Effector memory CD8-positive, alpha-beta T cell (primary cell): ENCODE measurements at regions not wholly inside any gene's neighbourhood (a gene's known extent, or its start where the extent isn't known, plus 50 kb on each side); places are given as distances from the start of the nearest gene placed in this dataset.

Source experiments
- ATAC-seq: fragments of 150-1000 bp; cut with Tn5 transposase; replicated peaks from 2 replicates; pipeline ENCODE4 v1.10.0; 2021; ENCODE audit warnings: mild to moderate bottlenecking, moderate library complexity
- DNase-seq, 3 experiments: peaks; one replicate each; pipeline ENCODE4 v3.0.0; 2021
- H3K27ac Mint-ChIP-seq, 2 donors: one replicate each; pipeline ENCODE4 v1.8.0; 2022; ENCODE audit warnings: mild to moderate bottlenecking in 2 of 2, mixed read lengths in 2 of 2, moderate library complexity in 2 of 2
- H3K27me3 Mint-ChIP-seq, 2 donors: one replicate each; pipeline ENCODE4 v1.8.0; 2022; ENCODE audit warnings: mixed read lengths in 2 of 2
- H3K36me3 Mint-ChIP-seq: one replicate; pipeline ENCODE4 v1.8.0; 2022; ENCODE audit warnings: mild to moderate bottlenecking, moderate library complexity, mixed read lengths; ENCODE audit not compliant: insufficient read depth
- H3K4me1 Mint-ChIP-seq, 2 donors: one replicate each; pipeline ENCODE4 v1.8.0; 2022; ENCODE audit warnings: low read depth in 2 of 2, mixed read lengths in 2 of 2
- H3K4me3 Mint-ChIP-seq, 2 donors: one replicate each; pipeline ENCODE4 v1.8.0; 2022; ENCODE audit warnings: mild to moderate bottlenecking in 2 of 2, mixed read lengths in 2 of 2, moderate library complexity in 2 of 2
- H3K9me3 Mint-ChIP-seq, 2 donors: one replicate each; pipeline ENCODE4 v1.8.0; 2022; ENCODE audit warnings: mixed read lengths in 2 of 2

DNA sequence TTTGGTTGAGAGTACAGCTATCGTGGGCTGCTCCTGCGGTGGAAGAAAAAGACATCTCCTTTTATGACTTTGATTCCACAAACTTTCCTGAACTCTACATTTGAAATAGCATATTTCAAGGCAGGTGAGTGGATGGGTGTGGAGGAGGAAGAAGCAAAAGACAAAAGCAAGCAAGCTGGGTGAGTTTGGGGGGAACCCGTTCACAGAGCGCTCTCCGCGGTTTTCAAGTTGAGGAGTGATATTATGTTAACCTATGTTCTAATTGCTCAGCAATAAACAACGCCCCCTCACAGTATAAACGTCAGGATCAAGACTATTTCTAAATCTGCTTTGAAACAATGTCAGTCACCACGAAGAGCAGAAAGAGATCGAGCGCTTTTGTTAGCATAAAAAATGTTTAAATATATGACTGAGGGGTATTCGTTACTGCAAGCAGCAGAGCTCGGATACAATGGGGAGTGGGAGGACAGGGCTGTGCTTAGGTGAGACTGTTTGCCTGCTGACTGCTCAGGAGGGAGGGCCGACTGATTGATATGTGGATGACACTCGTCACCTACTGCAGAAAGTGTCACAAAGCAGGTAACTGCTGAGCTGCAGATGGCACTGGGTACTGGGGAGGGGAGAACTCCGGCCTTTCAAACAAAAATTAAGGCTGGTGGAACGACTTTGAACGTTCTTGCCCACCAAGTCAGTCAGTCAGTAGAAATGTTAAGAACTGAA is 236.5 kb downstream of the DRD1 start:
- Mint-ChIP-seq H3K27ac (no peak overlapping the region), H3K4me1 (no peaks in the 10 kb centered on the region), H3K27me3 (peaks cover 6 to 36% of the 10 kb centered on the region in 2 donors), H3K9me3 (no peaks in the 10 kb centered on the region), H3K36me3 (no peaks in the 10 kb centered on the region), H3K4me3 (no peak overlapping the region)
- DNase-seq (no peak), ATAC-seq (no peak)

DNA sequence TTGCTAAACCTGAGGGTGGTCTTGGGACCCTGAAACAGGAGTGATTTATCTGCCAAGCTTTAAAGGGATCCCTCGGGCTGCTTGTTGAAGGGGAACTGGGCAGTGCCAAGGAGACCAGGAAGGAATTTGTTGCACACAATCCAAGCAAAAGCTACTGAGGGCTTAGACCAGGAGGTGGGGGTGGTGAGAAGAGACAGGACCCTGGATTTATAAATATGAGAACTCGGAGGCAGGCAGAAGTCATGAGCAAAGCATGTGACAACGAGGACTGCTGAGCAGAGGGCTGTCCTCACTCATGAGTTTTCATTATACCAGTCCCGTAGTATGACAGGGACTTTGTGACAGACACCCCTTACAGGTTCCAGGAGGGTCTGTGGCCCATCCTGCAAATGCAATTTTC is 237.3 kb downstream of the DRD1 start:
- DNase-seq (no peak), ATAC-seq (no peak)
- H3K4me3 Mint-ChIP-seq: no peak overlapping the region
- H3K9me3 Mint-ChIP-seq: no peaks in the 10 kb centered on the region
- no peak overlapping the region for H3K27ac Mint-ChIP-seq
- H3K4me1 Mint-ChIP-seq: no peaks in the 10 kb centered on the region
- no peaks in the 10 kb centered on the region for H3K36me3 Mint-ChIP-seq
- peaks cover 6 to 31% of the 10 kb centered on the region in 2 donors for H3K27me3 Mint-ChIP-seq

DNA sequence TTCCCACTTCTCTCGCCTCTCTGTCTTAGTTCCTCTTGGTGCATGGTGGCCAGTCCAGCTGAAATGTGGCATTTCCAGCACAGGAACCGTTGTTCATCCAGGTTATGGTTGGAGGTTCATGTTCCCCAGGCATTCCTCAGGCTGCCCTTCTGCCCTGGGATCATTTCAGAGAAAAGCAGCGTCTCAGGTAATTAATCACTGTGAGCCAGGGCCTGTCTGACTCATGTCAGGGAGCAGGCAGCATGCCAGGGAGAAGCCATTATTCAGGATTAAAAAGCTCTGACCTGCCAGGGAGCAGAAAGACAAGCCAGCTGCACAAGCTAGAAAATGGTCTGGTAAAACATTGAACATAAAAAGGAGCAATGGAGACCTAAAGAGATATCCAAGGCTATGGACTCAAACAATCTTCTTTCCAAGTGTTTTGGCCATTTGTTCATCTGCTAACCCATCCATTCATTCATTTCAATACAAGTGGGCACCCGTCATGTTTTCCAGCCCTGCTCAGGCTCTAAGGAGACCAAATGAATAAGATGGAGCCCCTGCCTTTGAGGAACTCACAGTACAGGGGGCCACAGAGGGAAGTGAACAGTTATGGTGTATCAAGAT is 241.4 kb downstream of the DRD1 start:
- Mint-ChIP-seq H3K4me1 (no peaks in the 10 kb centered on the region), H3K27ac (no peak overlapping the region), H3K36me3 (no peaks in the 10 kb centered on the region), H3K9me3 (no peaks in the 10 kb centered on the region), H3K27me3 (peaks cover 6 to 18% of the 10 kb centered on the region in 2 donors), H3K4me3 (no peak overlapping the region)
- DNase-seq (no peak), ATAC-seq (no peak)

GRCh38 chr5:175201393-175201792 is 242.6 kb downstream of the DRD1 start:
- Mint-ChIP-seq H3K36me3 (no peaks in the 10 kb centered on the region), H3K4me1 (no peaks in the 10 kb centered on the region), H3K9me3 (no peaks in the 10 kb centered on the region), H3K27ac (no peak overlapping the region), H3K4me3 (no peak overlapping the region), H3K27me3 (peaks cover 6 to 9% of the 10 kb centered on the region in 2 donors)
- DNase-seq (no peak), ATAC-seq (no peak)

DNA sequence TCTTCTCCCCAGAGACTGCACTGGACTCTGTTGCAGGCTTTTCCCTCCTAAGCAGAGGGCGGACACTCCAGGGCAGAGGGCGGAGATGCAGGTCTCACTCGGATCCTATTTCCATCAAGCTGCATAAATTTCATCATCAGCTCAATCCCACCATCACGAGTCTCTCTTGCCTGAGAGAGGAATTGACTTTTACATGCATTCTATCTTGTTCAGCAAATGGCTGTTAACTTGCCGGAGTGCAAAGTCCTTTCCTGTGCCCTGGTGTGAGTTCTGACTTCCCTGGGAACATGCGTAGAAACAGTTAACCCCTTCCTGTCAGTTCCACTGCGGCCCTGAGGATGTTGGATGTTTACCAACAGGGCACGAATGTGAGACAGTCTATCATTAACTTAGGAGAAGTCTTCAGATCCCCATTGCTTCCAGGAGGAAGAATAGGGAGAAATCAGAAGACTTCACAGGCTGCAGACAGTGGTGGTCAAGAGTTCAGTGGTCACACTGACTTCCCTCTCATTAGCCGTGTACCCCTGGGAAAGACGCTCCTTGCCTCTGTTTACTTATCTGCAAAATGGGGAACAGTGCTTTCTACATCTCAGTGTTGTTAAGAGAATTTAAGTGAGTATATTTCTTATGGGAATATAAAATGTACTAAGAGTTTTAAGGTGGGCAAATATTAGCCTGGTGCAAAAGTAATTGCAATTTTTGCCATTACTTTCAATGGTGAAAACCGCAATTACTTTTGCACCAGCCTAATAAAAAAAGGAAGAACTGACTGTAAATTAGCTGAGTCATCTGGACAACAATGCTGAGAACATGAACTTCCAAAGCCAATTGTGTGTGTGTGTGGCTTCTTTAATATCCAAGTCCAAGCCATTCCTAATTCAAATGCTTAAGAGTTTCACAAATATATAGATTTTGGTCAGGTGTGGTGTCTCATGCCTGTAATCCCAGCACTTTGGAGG is 248.0 kb downstream of the DRD1 start:
- H3K27ac Mint-ChIP-seq: no peak overlapping the region
- no peak for DNase-seq
- no peak overlapping the region for H3K4me3 Mint-ChIP-seq

GRCh38 chr5:175181331-175181730 is 262.7 kb downstream of the DRD1 start:
- DNase-seq: no peak
- Mint-ChIP-seq H3K4me3 (no peak overlapping the region), H3K27ac (no peak overlapping the region), H3K9me3 (peaks cover 0 to 4% of the 10 kb centered on the region in 2 donors), H3K36me3 (no peaks in the 10 kb centered on the region), H3K27me3 (peaks cover 7 to 15% of the 10 kb centered on the region in 2 donors), H3K4me1 (no peaks in the 10 kb centered on the region)
- no peak for ATAC-seq

More for the DNA sequence above, 248.0 kb downstream of the DRD1 start:
- Mint-ChIP-seq H3K27me3 (peaks cover 0 to 8% of the 10 kb centered on the region in 2 donors), H3K9me3 (no peaks in the 10 kb centered on the region), H3K4me1 (no peaks in the 10 kb centered on the region), H3K36me3 (peaks cover 3% of the 10 kb centered on the region)
- ATAC-seq: no peak

DNA sequence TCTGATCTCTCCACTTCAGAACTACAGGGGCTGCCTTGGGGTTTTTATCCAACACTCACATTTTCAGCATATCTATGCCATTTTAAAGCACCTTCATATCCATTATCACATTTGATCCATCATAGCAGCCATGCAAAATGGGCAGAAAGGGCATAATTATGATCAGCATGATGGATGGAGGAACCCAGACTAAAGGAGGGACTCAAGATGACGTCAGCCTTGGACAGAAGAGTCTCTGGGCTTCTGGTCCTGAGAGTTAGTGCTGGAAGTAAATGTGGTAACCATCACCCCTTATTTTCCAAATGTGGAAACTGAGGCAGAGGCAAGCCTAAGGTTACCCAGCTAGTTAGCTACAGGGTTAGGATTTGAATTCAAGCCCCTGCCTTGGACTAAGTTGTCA is 273.1 kb downstream of the DRD1 start:
- H3K27me3 Mint-ChIP-seq: peaks cover 0 to 8% of the 10 kb centered on the region in 2 donors
- H3K36me3 Mint-ChIP-seq: no peaks in the 10 kb centered on the region
- no peaks in the 10 kb centered on the region for H3K9me3 Mint-ChIP-seq
- no peak for DNase-seq
- H3K27ac Mint-ChIP-seq: no peak overlapping the region
- H3K4me1 Mint-ChIP-seq: no peaks in the 10 kb centered on the region
- H3K4me3 Mint-ChIP-seq: no peak overlapping the region
- ATAC-seq: no peak

DNA sequence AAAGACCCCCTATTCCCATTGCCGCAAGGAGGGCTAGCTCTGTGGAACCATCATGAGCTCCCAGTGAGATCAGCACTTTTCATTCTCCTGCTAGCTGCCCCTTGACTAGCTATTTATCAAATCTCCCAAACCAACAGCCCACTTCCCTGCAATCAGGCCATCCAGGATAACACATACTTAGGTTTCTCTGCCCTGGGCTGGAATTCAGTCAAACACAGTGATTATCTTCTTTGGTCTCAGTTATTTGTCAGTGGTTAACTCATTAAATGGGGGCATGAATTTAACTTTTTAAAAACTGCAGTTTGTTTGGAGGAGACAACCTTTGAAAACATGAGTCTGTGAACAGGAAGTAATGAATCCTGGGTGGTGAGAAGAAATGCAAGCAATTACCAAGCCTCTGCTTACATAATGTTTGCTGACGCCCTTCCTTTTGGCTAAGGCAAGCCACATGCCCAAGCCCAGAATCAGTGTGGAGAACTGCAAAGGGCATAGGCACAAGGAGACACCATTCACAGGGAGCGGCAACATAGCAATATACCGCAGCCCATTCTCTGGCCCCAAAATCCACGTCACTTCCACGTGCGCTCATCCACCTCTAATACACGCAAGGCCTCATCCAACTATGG is 275.0 kb downstream of the DRD1 start:
- DNase-seq (no peak), ATAC-seq (no peak)
- H3K36me3 Mint-ChIP-seq: no peaks in the 10 kb centered on the region
- H3K4me1 Mint-ChIP-seq: no peaks in the 10 kb centered on the region
- no peak overlapping the region for H3K4me3 Mint-ChIP-seq
- peaks cover 7 to 10% of the 10 kb centered on the region in 2 donors for H3K27me3 Mint-ChIP-seq
- no peak overlapping the region for H3K27ac Mint-ChIP-seq
- H3K9me3 Mint-ChIP-seq: no peaks in the 10 kb centered on the region

- Mint-ChIP-seq H3K36me3 (no peaks in the 10 kb centered on the region), H3K27ac (no peak overlapping the region), H3K4me1 (no peaks in the 10 kb centered on the region), H3K9me3 (no peaks in the 10 kb centered on the region), H3K27me3 (peaks cover 7 to 15% of the 10 kb centered on the region in 2 donors), H3K4me3 (no peak overlapping the region)
- ATAC-seq (no peak), DNase-seq (no peak)
Measured at GRCh38 chr5:175166026-175166425, 278.0 kb downstream of the DRD1 start.

DNA sequence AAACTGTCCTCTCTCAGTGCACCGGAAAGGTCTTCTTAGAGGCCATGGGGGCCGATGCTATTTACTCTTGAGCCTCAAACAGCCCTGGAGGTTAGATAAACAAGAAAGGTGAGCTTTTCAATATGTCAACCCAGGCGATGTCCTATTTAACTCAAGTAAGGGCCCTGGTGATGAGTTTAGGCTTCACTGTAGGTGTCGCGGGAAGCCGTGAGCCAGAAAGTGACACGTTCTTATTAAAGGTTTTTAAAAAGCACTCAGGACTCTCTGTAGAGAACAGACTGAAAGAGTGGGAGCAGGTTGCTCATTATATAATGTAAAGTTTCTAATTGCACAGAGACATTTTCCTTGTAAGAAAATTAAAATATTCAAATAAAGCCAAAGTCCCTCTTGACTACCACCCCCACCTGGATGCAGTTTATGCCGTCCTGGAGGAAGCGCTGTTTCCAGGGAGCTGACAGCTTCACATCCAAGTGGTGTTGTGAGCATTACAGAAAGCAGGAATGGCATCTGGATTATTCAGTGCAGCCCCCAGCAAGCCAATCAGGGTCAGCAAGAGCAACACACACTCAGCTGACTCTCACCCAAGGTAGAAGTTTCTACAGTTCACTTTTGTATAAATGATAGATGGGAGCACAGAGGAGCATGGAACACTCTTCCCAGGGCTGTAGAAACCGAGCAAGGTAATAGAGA is 280.3 kb downstream of the DRD1 start:
- DNase-seq (no peak), ATAC-seq (no peak)
- no peaks in the 10 kb centered on the region for H3K9me3 Mint-ChIP-seq
- no peaks in the 10 kb centered on the region for H3K4me1 Mint-ChIP-seq
- H3K27me3 Mint-ChIP-seq: peaks cover 7 to 17% of the 10 kb centered on the region in 2 donors
- no peak overlapping the region for H3K4me3 Mint-ChIP-seq
- no peaks in the 10 kb centered on the region for H3K36me3 Mint-ChIP-seq
- no peak overlapping the region for H3K27ac Mint-ChIP-seq

GRCh38 chr5:175162036-175162435 is 281.9 kb downstream of the DRD1 start:
- no peak overlapping the region for H3K4me3 Mint-ChIP-seq
- peaks cover 7 to 17% of the 10 kb centered on the region in 2 donors for H3K27me3 Mint-ChIP-seq
- H3K27ac Mint-ChIP-seq: no peak overlapping the region
- DNase-seq: no peak
- no peak for ATAC-seq
- no peaks in the 10 kb centered on the region for H3K9me3 Mint-ChIP-seq
- no peaks in the 10 kb centered on the region for H3K4me1 Mint-ChIP-seq
- H3K36me3 Mint-ChIP-seq: no peaks in the 10 kb centered on the region

DNA sequence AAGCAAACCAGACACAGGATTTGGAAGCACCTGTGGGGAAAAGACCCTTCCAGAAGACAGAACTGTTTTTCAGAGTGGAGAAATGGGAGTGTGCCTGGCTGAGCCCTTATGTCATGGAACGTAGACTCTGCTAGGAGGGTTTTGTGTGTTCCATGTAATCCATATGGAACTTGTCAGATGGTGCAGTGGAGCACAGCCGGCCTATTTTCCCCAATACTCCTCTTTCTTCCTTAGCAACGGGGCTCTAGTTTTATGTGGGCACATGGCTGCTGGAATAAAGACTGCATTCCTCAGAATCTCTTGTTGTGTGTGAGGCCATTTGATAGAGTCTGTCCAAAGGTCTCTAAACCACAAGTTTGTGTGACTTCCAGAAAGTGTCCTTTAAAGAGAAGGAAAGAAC is 284.0 kb downstream of the DRD1 start:
- Mint-ChIP-seq H3K4me3 (no peak overlapping the region), H3K27ac (no peak overlapping the region), H3K36me3 (no peaks in the 10 kb centered on the region), H3K4me1 (no peaks in the 10 kb centered on the region), H3K9me3 (peaks cover 0 to 5% of the 10 kb centered on the region in 2 donors), H3K27me3 (peaks cover 5 to 17% of the 10 kb centered on the region in 2 donors)
- no peak for DNase-seq
- ATAC-seq: no peak
